IMR-90 (cell line): ENCODE measurements at regions not wholly inside any gene's neighbourhood (a gene's known extent, or its start where the extent isn't known, plus 50 kb on each side); places are given as distances from the start of the nearest gene placed in this dataset.

Experiments
- ATAC-seq: fragments of 200-7000 bp; cut with Tn5 transposase; 2 replicates; pipeline ENCODE4 v1.9.1; 2020; ENCODE audit warnings: low read depth, mild to moderate bottlenecking, moderate library complexity
- BruUV-seq: library from RNA; stranded (reverse); fragments of 400-500 nt; replicated peaks from 2 replicates; lab custom pipeline; 2021; lab: Mats Ljungman, UMichigan
- CTCF ChIA-PET: fragments of 300-600 bp; formaldehyde crosslinking; extraction: SDS; loops from one replicate; lab custom pipeline; 2021; ENCODE audit warnings: antibody characterized with exemption; lab: Yijun Ruan, JAX
- POLR2A ChIA-PET: fragments of 300-600 bp; sonication (Branson Sonifier 250); formaldehyde crosslinking; loops from one replicate; lab custom pipeline; 2022; ENCODE audit warnings: antibody characterized with exemption; ENCODE audit not compliant: unreplicated experiment; lab: Charles Lee
- DNase-seq: peaks from one replicate; pipeline ENCODE4 v3.0.0; 2013
- H2AFZ ChIP-seq: replicated peaks from 2 replicates; pipeline ENCODE3; 2013; ENCODE audit warnings: low read length, mild to moderate bottlenecking; ENCODE audit not compliant: poor library complexity
- H2AK5ac ChIP-seq: 2 replicates; pipeline ENCODE4 v1.6.1; 2013; ENCODE audit warnings: low read depth, low read length, inconsistent platforms
- H2AK9ac ChIP-seq: replicated peaks from 2 replicates; pipeline ENCODE3; 2013; ENCODE audit warnings: mild to moderate bottlenecking, low read depth, low read length, moderate library complexity; ENCODE audit not compliant: poor library complexity
- H2BK120ac ChIP-seq: 2 replicates; pipeline ENCODE4 v1.6.1; 2013; ENCODE audit warnings: low read depth, low read length, inconsistent platforms
- H2BK15ac ChIP-seq: 3 replicates; pipeline ENCODE4 v1.6.1; 2013; ENCODE audit warnings: low read depth, low read length, inconsistent platforms
- H2BK20ac ChIP-seq: 2 replicates; pipeline ENCODE4 v1.6.1; 2013; ENCODE audit warnings: low read depth, mild to moderate bottlenecking, inconsistent platforms, low read length, moderate library complexity
- H2BK5ac ChIP-seq: 2 replicates; pipeline ENCODE4 v1.6.1; 2013; ENCODE audit warnings: mild to moderate bottlenecking, low read depth, low read length, inconsistent platforms; ENCODE audit not compliant: poor library complexity, severe bottlenecking
- H3K14ac ChIP-seq: replicated peaks from 2 replicates; pipeline ENCODE4 v1.6.1; 2013; ENCODE audit warnings: low read depth, low read length, inconsistent platforms
- H3K18ac ChIP-seq: 2 replicates; pipeline ENCODE4 v1.6.1; 2013; ENCODE audit warnings: low read depth, low read length, control low read depth
- H3K23ac ChIP-seq: 2 replicates; pipeline ENCODE4 v1.6.1; 2013; ENCODE audit warnings: low read depth, low read length, inconsistent platforms
- H3K27ac ChIP-seq: 2 replicates; pipeline ENCODE4 v1.5.1; 2013; ENCODE audit warnings: mild to moderate bottlenecking, control low read depth, low read length; ENCODE audit not compliant: insufficient read depth
- H3K27me3 ChIP-seq: 2 replicates; pipeline ENCODE4 v1.6.1; 2013; ENCODE audit warnings: low read length; ENCODE audit not compliant: control insufficient read depth, insufficient read depth
- H3K36me3 ChIP-seq: 2 replicates; pipeline ENCODE4 v1.6.1; 2013; ENCODE audit warnings: low read length, mixed read lengths; ENCODE audit not compliant: control insufficient read depth, insufficient read depth
- H3K4ac ChIP-seq: 2 replicates; pipeline ENCODE4 v1.6.1; 2013; ENCODE audit warnings: low read depth, low read length, inconsistent platforms
- H3K4me1 ChIP-seq: 2 replicates; pipeline ENCODE4 v1.6.1; 2013; ENCODE audit warnings: low read length, mixed read lengths; ENCODE audit not compliant: control insufficient read depth, insufficient read depth
- H3K4me2 ChIP-seq: 2 replicates; pipeline ENCODE4 v1.6.1; 2013; ENCODE audit warnings: low read depth, mild to moderate bottlenecking, control low read depth, low read length, moderate library complexity
- H3K4me3 ChIP-seq: 2 replicates; pipeline ENCODE4 v1.5.1; 2013; ENCODE audit warnings: low read depth, mild to moderate bottlenecking, control low read depth, low read length, moderate library complexity; ENCODE audit not compliant: insufficient read depth
- H3K56ac ChIP-seq: 2 replicates; pipeline ENCODE4 v1.6.1; 2013; ENCODE audit warnings: low read length, inconsistent platforms; ENCODE audit not compliant: insufficient read depth; ENCODE audit errors: extremely low read depth
- H3K79me1 ChIP-seq, 2 experiments: 2 replicates each; pipeline ENCODE4 v1.6.1; 2013; ENCODE audit warnings: low read length in 2 of 2, inconsistent platforms in 1 of 2, low read depth in 1 of 2
- H3K9ac ChIP-seq: 2 replicates; pipeline ENCODE4 v1.6.1; 2013; ENCODE audit warnings: low read depth, low read length, control low read depth
- H3K9me1 ChIP-seq: 2 replicates; pipeline ENCODE4 v1.6.1; 2013; ENCODE audit warnings: low read length, inconsistent platforms; ENCODE audit not compliant: insufficient read depth
- H3K9me3 ChIP-seq: 2 replicates; pipeline ENCODE4 v1.6.1; 2013; ENCODE audit warnings: low read length; ENCODE audit not compliant: control insufficient read depth, insufficient read depth
- H4K20me1 ChIP-seq: 2 replicates; pipeline ENCODE4 v1.6.1; 2013; ENCODE audit warnings: low read length, inconsistent platforms; ENCODE audit not compliant: insufficient read depth
- H4K5ac ChIP-seq: 2 replicates; pipeline ENCODE4 v1.6.1; 2013; ENCODE audit warnings: mild to moderate bottlenecking, low read depth, low read length, control low read depth
- H4K8ac ChIP-seq, 2 experiments: 2 replicates each; pipeline ENCODE4 v1.6.1; 2013; ENCODE audit warnings: low read depth in 2 of 2, low read length in 2 of 2, control low read depth in 1 of 2, inconsistent platforms in 1 of 2
- H4K91ac ChIP-seq: 2 replicates; pipeline ENCODE4 v1.6.1; 2013; ENCODE audit warnings: low read depth, low read length, inconsistent platforms; ENCODE audit not compliant: insufficient read depth
- CEBPB ChIP-seq: IDR thresholded peaks from 2 replicates; pipeline ENCODE4 v1.6.1; 2012; ENCODE audit warnings: low read depth, low read length, improper control_type of control experiment
- FOS ChIP-seq: fragments of 150-350 bp; IDR thresholded peaks from 2 replicates; pipeline ENCODE4 v1.6.1; 2016; ENCODE audit warnings: low read depth, low read length
- MXI1 ChIP-seq: IDR thresholded peaks from 2 replicates; pipeline ENCODE4 v1.6.1; 2012; ENCODE audit warnings: low read depth, mild to moderate bottlenecking, low read length, moderate library complexity, borderline replicate concordance
- NFE2L2 ChIP-seq: fragments of 150-350 bp; IDR thresholded peaks from 2 replicates; pipeline ENCODE4 v1.6.1; 2016; ENCODE audit warnings: low read depth, mild to moderate bottlenecking, low read length
- POLR2A ChIP-seq: IDR thresholded peaks from 2 replicates; pipeline ENCODE4 v1.6.1; 2012; ENCODE audit warnings: mild to moderate bottlenecking, low read depth, low read length
- RCOR1 ChIP-seq: IDR thresholded peaks from 2 replicates; pipeline ENCODE4 v1.6.1; 2012; ENCODE audit warnings: mild to moderate bottlenecking, low read length, improper control_type of control experiment; ENCODE audit not compliant: insufficient replicate concordance
- SMC3 ChIP-seq: fragments of 150-350 bp; IDR thresholded peaks from 2 replicates; pipeline ENCODE4 v1.6.1; 2016; ENCODE audit warnings: low read depth, mild to moderate bottlenecking, antibody characterized with exemption, low read length, moderate library complexity
- USF2 ChIP-seq: fragments of 150-350 bp; IDR thresholded peaks from 2 replicates; pipeline ENCODE4 v1.6.1; 2017; ENCODE audit warnings: mild to moderate bottlenecking, antibody characterized with exemption, low read length, low read depth
- dilution Hi-C: fragments of 300-500 bp; cut with HindIII; formaldehyde crosslinking; loops from one replicate; pipeline ENCODE4 v1.14.3; 2018; ENCODE audit warnings: low sequenced_read_pairs; ENCODE audit not compliant: unreplicated experiment
- in situ Hi-C: fragments of 300-500 bp; cut with MboI; formaldehyde crosslinking; loops from 3 replicates; pipeline ENCODE4 v1.14.3; 2019; ENCODE audit warnings: low sequenced_read_pairs, inconsistent platforms, mixed read lengths
- intact Hi-C: fragments of 100-400 bp; cut with micrococcal nuclease; formaldehyde crosslinking; loops from 2 replicates; pipeline ENCODE4 v1.10.0; 2022

- H2BK120ac ChIP-seq: no peak overlapping the region
- no peak overlapping the region for H4K5ac ChIP-seq
- H2AK9ac ChIP-seq: no peak overlapping the region
- DNase-seq (no peak), ATAC-seq (no peak)
- H3K14ac ChIP-seq: no peak overlapping the region
- H3K9ac ChIP-seq: no peak overlapping the region
- no peaks in the 10 kb centered on the region for H3K79me1 ChIP-seq
- H3K9me1 ChIP-seq: no peaks in the 10 kb centered on the region
- no peak overlapping the region for H2BK15ac ChIP-seq
- no peak overlapping the region for H3K4ac ChIP-seq
- BruUV-seq: no TSS peak
- no peak overlapping the region for H3K18ac ChIP-seq
- H3K56ac ChIP-seq: no peak overlapping the region
- peaks cover 5% of the 10 kb centered on the region for H3K27me3 ChIP-seq
- no peak overlapping the region for H2AFZ ChIP-seq
- H3K9me3 ChIP-seq: no peaks in the 10 kb centered on the region
- TF ChIP-seq POLR2A (no peak), RCOR1 (no peak), NFE2L2 (no peak), SMC3 (no peak), MXI1 (no peak), CEBPB (no peak), FOS (no peak), USF2 (no peak)
- in situ Hi-C loops: no loop called here
- POLR2A ChIA-PET: no interaction called here
- H4K8ac ChIP-seq: no peak overlapping the region
- intact Hi-C loops: loop anchor here (5.0 kb wide), 1 partner anchor 98 kb away; no protein-coding TSS in a partner anchor
- dilution Hi-C loops: no loop called here
- no peak overlapping the region for H2BK20ac ChIP-seq
- no peaks in the 10 kb centered on the region for H4K20me1 ChIP-seq
- H2BK5ac ChIP-seq: no peak overlapping the region
- no peak overlapping the region for H2AK5ac ChIP-seq
- no peak overlapping the region for H3K4me2 ChIP-seq
- no peaks in the 10 kb centered on the region for H3K36me3 ChIP-seq
- H3K4me1 ChIP-seq: peaks cover 1% of the 10 kb centered on the region; the same call in 1 of the 2 replicates
- no peak overlapping the region for H4K91ac ChIP-seq
- no peak overlapping the region for H3K23ac ChIP-seq
- H3K27ac ChIP-seq: no peak overlapping the region
- no peak overlapping the region for H3K4me3 ChIP-seq
- CTCF ChIA-PET: no interaction called here
Observed at GRCh38 chr2:173669888-173670287, 295.3 kb downstream of the SP3 start.
